ENCODE measurements at regions not wholly inside any gene's neighbourhood (a gene's known extent, or its start where the extent isn't known, plus 50 kb on each side); places are given as distances from the start of the nearest gene placed in this dataset.
A peak's percentile ranks its signal among the peaks of the same experiment; 100 is the strongest.
"Not testable (repeated sequence)": the region's sequence is repeated elsewhere in the genome, so short reads cannot be mapped to it uniquely, and the experiment has no call there.

GRCh38 chr15:21174761-21175160, 265.5 kb downstream of the POTEB3 start:
- peak; percentile 50 for DNase-seq

- DNase-seq: not testable (repeated sequence)
These were observed 285.3 kb upstream of the POTEB2 start for GRCh38 chr15:21151203-21151966.

GRCh38 chr15:21148136-21148535, 282.0 kb upstream of the POTEB2 start:
- DNase-seq: not testable (repeated sequence)

- DNase-seq: not testable (repeated sequence)
These were observed 267.8 kb upstream of the POTEB2 start for GRCh38 chr15:21133893-21134292.

- not testable (repeated sequence) for DNase-seq
These were observed 246.3 kb upstream of the POTEB2 start for GRCh38 chr15:21112271-21113053.

GRCh38 chr15:21111861-21112260, 245.7 kb upstream of the POTEB2 start:
- DNase-seq: peak; percentile 65

- not testable (repeated sequence) for DNase-seq
These were observed 245.1 kb upstream of the POTEB2 start for GRCh38 chr15:21111172-21111571.

- peak; percentile 71 for DNase-seq
These were observed 244.2 kb upstream of the POTEB2 start for GRCh38 chr15:21110187-21110804.

GRCh38 chr15:21108384-21108783, 242.3 kb upstream of the POTEB2 start:
- not testable (repeated sequence) for DNase-seq

GRCh38 chr15:21107399-21108381, 241.6 kb upstream of the POTEB2 start:
- DNase-seq: not testable (repeated sequence)

- not testable (repeated sequence) for DNase-seq
These were observed 230.5 kb upstream of the POTEB2 start for GRCh38 chr15:21096599-21096998.

- DNase-seq: not testable (repeated sequence)
These were observed 213.4 kb upstream of the POTEB2 start for GRCh38 chr15:21079544-21079943.

- not testable (repeated sequence) for DNase-seq
These were observed 202.8 kb upstream of the POTEB2 start for GRCh38 chr15:21068917-21069316.

GRCh38 chr15:21063512-21063911, 197.4 kb upstream of the POTEB2 start:
- not testable (repeated sequence) for DNase-seq

- DNase-seq: not testable (repeated sequence)
These were observed 196.6 kb upstream of the POTEB2 start for GRCh38 chr15:21062619-21063163.

GRCh38 chr15:21051866-21052265, 185.8 kb upstream of the POTEB2 start:
- DNase-seq: not testable (repeated sequence)

- DNase-seq: not testable (repeated sequence)
These were observed 165.6 kb upstream of the POTEB2 start for GRCh38 chr15:21031703-21032102.

- not testable (repeated sequence) for DNase-seq
These were observed 162.9 kb upstream of the POTEB2 start for GRCh38 chr15:21029001-21029400.

- DNase-seq: not testable (repeated sequence)
These were observed 161.8 kb upstream of the POTEB2 start for GRCh38 chr15:21027942-21028341.

- DNase-seq: not testable (repeated sequence)
These were observed 160.7 kb upstream of the POTEB2 start for GRCh38 chr15:21026848-21027247.

GRCh38 chr15:21024235-21024987, 158.3 kb upstream of the POTEB2 start:
- peak; percentile 59 for DNase-seq

Data from activated effector memory CD4-positive, alpha-beta T cell treated with anti-CD3 and anti-CD28 coated beads, Interleukin-2, amount 50 U/mL, for 16 hours (primary cell).